K562 (cell line): ENCODE measurements at regions not wholly inside any gene's neighbourhood (a gene's known extent, or its start where the extent isn't known, plus 50 kb on each side); places are given as distances from the start of the nearest gene placed in this dataset.

Source experiments
- ARID4B ChIP-seq: sonication (generic); formaldehyde crosslinking; IDR thresholded peaks from 2 replicates; pipeline ENCODE4 v1.8.0; 2022; ENCODE audit warnings: mild to moderate bottlenecking, missing genetic modification reagents
- CREB1 ChIP-seq, 2 experiments: sonication (generic) in 1 of 2; formaldehyde crosslinking in 1 of 2; IDR thresholded peaks; 2 replicates each; pipeline versions ENCODE4 v1.6.1 to v1.8.0; 2012 to 2022; ENCODE audit warnings: inconsistent platforms in 1 of 2, mild to moderate bottlenecking in 1 of 2, missing genetic modification reagents in 1 of 2, moderate library complexity in 1 of 2
- HDGF ChIP-seq: fragments of 450-650 bp; IDR thresholded peaks from 2 replicates; pipeline ENCODE4 v1.6.1; 2016
- HINFP ChIP-seq: fragments of 450-650 bp; conservative IDR thresholded peaks from 2 replicates; pipeline ENCODE4 v1.6.1; 2016; ENCODE audit warnings: missing genetic modification characterization, low read depth, mild to moderate bottlenecking, control low read depth, missing compliant biosample characterization
- HSF4 ChIP-seq: fragments of 250-450 bp; sonication (Bioruptor Pico); IDR thresholded peaks from 2 replicates; pipeline ENCODE4 v2.1.2; 2022; ENCODE audit warnings: mild to moderate bottlenecking, moderate library complexity, borderline replicate concordance
- POLR3A ChIP-seq: IDR thresholded peaks from 2 replicates; pipeline ENCODE4 v1.6.1; 2011; ENCODE audit warnings: borderline replicate concordance, mild to moderate bottlenecking, moderate library complexity; ENCODE audit not compliant: insufficient read length, insufficient read depth; ENCODE audit errors: extremely low read depth
- TEAD2 ChIP-seq: fragments of 450-650 bp; IDR thresholded peaks from 2 replicates; pipeline ENCODE4 v1.6.1; 2016; ENCODE audit warnings: missing genetic modification characterization, control low read depth, missing compliant biosample characterization
- TOE1 ChIP-seq, 2 experiments: fragments of 450-650 bp in 1 of 2; sonication (generic) in 1 of 2; formaldehyde crosslinking in 1 of 2; IDR thresholded peaks; 2 replicates each; pipeline versions ENCODE4 v1.7.1 to v1.8.0; 2016 to 2022; ENCODE audit warnings: borderline replicate concordance in 2 of 2, mild to moderate bottlenecking in 2 of 2, antibody characterized with exemption in 1 of 2, inconsistent platforms in 1 of 2, low read depth in 1 of 2, missing genetic modification reagents in 1 of 2, moderate library complexity in 1 of 2
- ZBED1 ChIP-seq: IDR thresholded peaks from 2 replicates; pipeline ENCODE4 v1.6.1; 2014
- ZNF347 ChIP-seq: fragments of 450-650 bp; formaldehyde crosslinking; IDR thresholded peaks from 2 replicates; pipeline ENCODE4 v1.4.0; 2020; ENCODE audit warnings: low read depth, mild to moderate bottlenecking, moderate library complexity
- ZNF41 ChIP-seq: fragments of 250-450 bp; sonication (Bioruptor Pico); conservative IDR thresholded peaks from 2 replicates; pipeline ENCODE4 v1.4.0; 2020; ENCODE audit warnings: mild to moderate bottlenecking
- ZNF785 ChIP-seq: fragments of 250-450 bp; sonication (Bioruptor Pico); IDR thresholded peaks from 2 replicates; pipeline ENCODE4 v1.4.0; 2020; ENCODE audit warnings: mild to moderate bottlenecking
- TF ChIP-seq, protein P1 (sequence below), 2 experiments: fragments of 450-650 bp; formaldehyde crosslinking in 1 of 2; IDR thresholded peaks; 2 replicates each; pipeline versions ENCODE4 v1.4.0 to v1.6.1; 2014 to 2020; ENCODE audit warnings: mild to moderate bottlenecking in 2 of 2, borderline replicate concordance in 1 of 2, low read depth in 1 of 2

DNA sequence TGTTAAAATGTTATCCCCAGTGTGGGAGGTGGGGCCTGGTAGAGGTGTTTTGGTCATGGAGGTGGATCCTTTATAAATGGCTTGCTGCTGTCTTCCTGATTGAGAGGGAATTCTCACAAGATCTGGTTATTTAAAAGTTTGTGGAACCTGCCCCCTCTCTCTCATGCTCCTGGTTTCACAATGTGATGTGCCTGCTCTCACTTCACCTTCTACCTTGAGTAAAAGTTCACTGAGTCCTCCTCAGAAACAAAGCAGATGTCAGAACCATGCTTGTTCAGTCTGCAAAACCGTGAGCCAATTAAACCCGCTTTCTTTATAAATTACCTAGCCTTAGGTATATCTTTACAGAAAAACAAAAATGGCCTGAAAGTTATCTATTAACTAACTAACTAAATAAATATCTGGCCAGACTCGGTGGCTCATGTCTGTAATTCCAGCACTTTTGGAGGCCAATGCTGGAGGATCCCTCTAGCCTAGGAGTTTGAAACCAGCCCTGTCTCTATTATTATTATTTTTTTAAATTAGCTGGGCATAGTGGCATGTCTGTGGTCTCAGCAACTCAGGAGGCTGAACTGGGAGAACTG lies 1067.4 kb downstream of the CDH9 start (continued):
- TF ChIP-seq ZNF41, result no peak
- TF ChIP-seq HSF4 (CRISPR knock-in tag), result no peak
- TF ChIP-seq TOE1 (IDR thresholded peaks at IDR 0.05; ENCODE audit: borderline replicate concordance), result no peak
- TF ChIP-seq TOE1 (CRISPR knock-in tag; IDR thresholded peaks at IDR 0.05; ENCODE audit: borderline replicate concordance, low read depth), result no peak
- TF ChIP-seq CREB1 (IDR thresholded peaks at IDR 0.05), result no peak
- no peak for TF ChIP-seq CREB1 (CRISPR knock-in tag; IDR thresholded peaks at IDR 0.05)
- TF ChIP-seq ARID4B (CRISPR knock-in tag), result no peak
- TF ChIP-seq HINFP (tag), result no peak
- TF ChIP-seq, protein P1, sequence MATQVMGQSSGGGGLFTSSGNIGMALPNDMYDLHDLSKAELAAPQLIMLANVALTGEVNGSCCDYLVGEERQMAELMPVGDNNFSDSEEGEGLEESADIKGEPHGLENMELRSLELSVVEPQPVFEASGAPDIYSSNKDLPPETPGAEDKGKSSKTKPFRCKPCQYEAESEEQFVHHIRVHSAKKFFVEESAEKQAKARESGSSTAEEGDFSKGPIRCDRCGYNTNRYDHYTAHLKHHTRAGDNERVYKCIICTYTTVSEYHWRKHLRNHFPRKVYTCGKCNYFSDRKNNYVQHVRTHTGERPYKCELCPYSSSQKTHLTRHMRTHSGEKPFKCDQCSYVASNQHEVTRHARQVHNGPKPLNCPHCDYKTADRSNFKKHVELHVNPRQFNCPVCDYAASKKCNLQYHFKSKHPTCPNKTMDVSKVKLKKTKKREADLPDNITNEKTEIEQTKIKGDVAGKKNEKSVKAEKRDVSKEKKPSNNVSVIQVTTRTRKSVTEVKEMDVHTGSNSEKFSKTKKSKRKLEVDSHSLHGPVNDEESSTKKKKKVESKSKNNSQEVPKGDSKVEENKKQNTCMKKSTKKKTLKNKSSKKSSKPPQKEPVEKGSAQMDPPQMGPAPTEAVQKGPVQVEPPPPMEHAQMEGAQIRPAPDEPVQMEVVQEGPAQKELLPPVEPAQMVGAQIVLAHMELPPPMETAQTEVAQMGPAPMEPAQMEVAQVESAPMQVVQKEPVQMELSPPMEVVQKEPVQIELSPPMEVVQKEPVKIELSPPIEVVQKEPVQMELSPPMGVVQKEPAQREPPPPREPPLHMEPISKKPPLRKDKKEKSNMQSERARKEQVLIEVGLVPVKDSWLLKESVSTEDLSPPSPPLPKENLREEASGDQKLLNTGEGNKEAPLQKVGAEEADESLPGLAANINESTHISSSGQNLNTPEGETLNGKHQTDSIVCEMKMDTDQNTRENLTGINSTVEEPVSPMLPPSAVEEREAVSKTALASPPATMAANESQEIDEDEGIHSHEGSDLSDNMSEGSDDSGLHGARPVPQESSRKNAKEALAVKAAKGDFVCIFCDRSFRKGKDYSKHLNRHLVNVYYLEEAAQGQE (IDR thresholded peaks at IDR 0.05; ENCODE audit: borderline replicate concordance), result no peak
- TF ChIP-seq, protein P1 (CRISPR knock-in tag; IDR thresholded peaks at IDR 0.05; ENCODE audit: low read depth), result no peak
- no peak for TF ChIP-seq TEAD2 (tag)
- TF ChIP-seq ZBED1, result no peak
- TF ChIP-seq ZNF785 (CRISPR knock-in tag), result no peak
- TF ChIP-seq POLR3A, result no peak
- no peak for TF ChIP-seq ZNF347 (CRISPR knock-in tag)
- no peak for TF ChIP-seq HDGF
